BLaER1 treated with 17β-estradiol and CSF1 and Interleukin-3, amounts not matched to agents 10 nM and 100 nM (cell line): ENCODE measurements at regions not wholly inside any gene's neighbourhood (a gene's known extent, or its start where the extent isn't known, plus 50 kb on each side); places are given as distances from the start of the nearest gene placed in this dataset.

ENCODE experiments used
- H3K27ac ChIP-seq, 11 experiments: shearing (Covaris generic); formaldehyde crosslinking; 2 replicates each; pipeline ENCODE4 v1.8.1; 2022
- H3K27me3 ChIP-seq, 11 experiments: shearing (Covaris generic); formaldehyde crosslinking; 2 replicates each; pipeline ENCODE4 v1.8.1; 2022
- H3K36me3 ChIP-seq, 11 experiments: shearing (Covaris generic); formaldehyde crosslinking; 2 replicates each; pipeline ENCODE4 v1.8.1; 2022
- H3K4me1 ChIP-seq, 10 experiments: shearing (Covaris generic); formaldehyde crosslinking; 2 replicates each; pipeline ENCODE4 v1.8.1; 2022
- H3K4me2 ChIP-seq, 11 experiments: shearing (Covaris generic); formaldehyde crosslinking; 2 replicates each; pipeline ENCODE4 v1.8.1; 2022
- H3K4me3 ChIP-seq, 10 experiments: shearing (Covaris generic); formaldehyde crosslinking; 2 replicates each; pipeline ENCODE4 v1.8.1; 2022
- H3K9ac ChIP-seq, 11 experiments: shearing (Covaris generic); formaldehyde crosslinking; 2 replicates each; pipeline ENCODE4 v1.8.1; 2022
- H3K9me3 ChIP-seq, 11 experiments: shearing (Covaris generic); formaldehyde crosslinking; replicated peaks in 1 of 11; 2 replicates each; pipeline ENCODE4 v1.8.1; 2022
- H4K20me1 ChIP-seq, 11 experiments: shearing (Covaris generic); formaldehyde crosslinking; 2 replicates each; pipeline ENCODE4 v1.8.1; 2022
- Cebpa-rat ChIP-seq, 11 experiments: shearing (Covaris generic); IDR thresholded peaks; 2 replicates each; pipeline ENCODE4 v1.8.1; 2022

DNA sequence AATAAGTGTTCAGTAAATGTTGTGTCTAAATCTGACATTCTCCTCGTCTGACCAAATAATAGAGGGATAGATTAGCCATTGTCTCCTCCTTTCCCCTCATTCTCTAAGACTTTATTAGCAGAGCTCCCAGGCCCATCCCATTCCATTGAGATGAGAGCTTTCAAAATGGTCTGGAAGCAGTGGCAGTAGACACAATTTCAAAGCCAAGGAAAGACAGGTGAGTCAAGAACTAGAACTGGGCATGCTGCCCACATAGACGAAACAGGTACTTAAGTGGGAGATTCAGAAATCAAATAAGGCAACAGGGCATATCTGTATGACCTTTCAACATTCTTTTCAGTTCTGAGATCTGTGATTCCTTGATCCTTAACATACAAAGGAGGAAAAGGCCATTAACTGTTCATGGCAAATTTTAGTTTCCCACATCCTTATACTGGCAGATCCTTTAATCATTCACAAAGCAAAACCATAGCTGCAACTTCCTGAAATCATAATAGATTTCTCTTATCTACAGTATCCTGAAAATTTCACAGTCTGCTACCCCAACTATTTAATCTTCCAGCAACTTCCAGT, 96.6 kb upstream of the KCNA4 start:
- Histone ChIP-seq H3K36me3 (no peaks in the 10 kb centered on the region), H3K4me1 (no peaks in the 10 kb centered on the region), H3K9me3 (no peaks in the 10 kb centered on the region), H3K9ac (no peak overlapping the region), H3K4me2 (no peak overlapping the region), H3K27me3 (no peaks in the 10 kb centered on the region), H4K20me1 (no peaks in the 10 kb centered on the region), H3K4me3 (no peak overlapping the region), H3K27ac (no peak overlapping the region)
- TF ChIP-seq Cebpa-rat (IDR thresholded peaks at IDR 0.05) = no peak

DNA sequence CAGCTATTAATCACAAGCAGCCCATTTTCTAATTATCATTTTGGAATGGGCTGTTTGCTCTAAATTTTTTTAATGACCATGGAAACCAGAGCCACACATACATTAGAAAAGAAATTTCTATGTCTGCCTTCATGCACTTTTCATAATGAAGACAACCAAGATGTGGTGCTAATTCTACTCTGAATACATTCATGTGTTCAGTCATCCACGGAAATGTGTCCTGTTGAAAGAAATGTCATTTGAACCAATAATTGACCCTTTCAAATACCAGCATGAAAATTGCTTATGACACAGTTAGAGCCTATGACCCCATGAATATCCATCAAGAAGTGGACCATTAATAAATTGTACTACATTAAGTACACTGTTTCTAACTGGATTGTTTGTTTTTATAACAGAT, 99.7 kb upstream of the KCNA4 start:
- Histone ChIP-seq H3K4me2 (no peak overlapping the region), H3K9me3 (no peaks in the 10 kb centered on the region), H3K4me1 (no peaks in the 10 kb centered on the region), H3K36me3 (no peaks in the 10 kb centered on the region), H3K4me3 (no peak overlapping the region), H4K20me1 (no peaks in the 10 kb centered on the region), H3K27me3 (no peaks in the 10 kb centered on the region), H3K9ac (no peak overlapping the region), H3K27ac (no peak overlapping the region)
- TF ChIP-seq Cebpa-rat (IDR thresholded peaks at IDR 0.05) = no peak

DNA sequence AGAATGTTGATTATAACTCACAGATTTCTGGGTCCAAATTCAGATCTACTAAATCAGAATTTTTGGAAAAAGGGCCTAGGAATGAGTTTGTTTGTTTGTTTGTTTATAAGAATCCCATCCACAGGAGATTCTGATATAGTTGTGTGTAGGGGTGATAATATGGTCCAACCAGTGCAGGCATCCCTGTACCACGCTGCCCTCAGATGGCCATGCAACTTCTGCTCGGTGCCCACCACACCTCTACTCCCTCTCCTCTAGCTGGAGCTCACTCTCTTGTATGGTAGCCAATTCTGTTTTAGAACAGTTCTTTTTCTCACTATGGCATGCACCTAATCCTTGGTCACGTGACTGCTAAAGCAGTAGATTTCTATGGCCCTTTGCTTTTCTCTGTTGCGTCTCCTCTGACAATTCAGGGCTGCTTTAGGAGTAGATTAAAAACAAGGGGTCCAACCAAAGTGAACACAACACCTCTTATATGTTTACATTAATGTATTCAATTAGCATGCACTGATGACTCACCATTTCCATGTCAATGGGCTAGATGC, 103.3 kb upstream of the KCNA4 start:
- no peak overlapping the region for H3K9ac ChIP-seq
- no peaks in the 10 kb centered on the region for H3K4me1 ChIP-seq
- no peak for TF ChIP-seq Cebpa-rat (IDR thresholded peaks at IDR 0.05)
- H3K27ac ChIP-seq = no peak overlapping the region
- H3K27me3 ChIP-seq = no peaks in the 10 kb centered on the region
- no peak overlapping the region for H3K4me2 ChIP-seq
- H3K4me3 ChIP-seq = no peak overlapping the region
- H3K36me3 ChIP-seq = no peaks in the 10 kb centered on the region
- H4K20me1 ChIP-seq = no peaks in the 10 kb centered on the region
- H3K9me3 ChIP-seq = no peaks in the 10 kb centered on the region

DNA sequence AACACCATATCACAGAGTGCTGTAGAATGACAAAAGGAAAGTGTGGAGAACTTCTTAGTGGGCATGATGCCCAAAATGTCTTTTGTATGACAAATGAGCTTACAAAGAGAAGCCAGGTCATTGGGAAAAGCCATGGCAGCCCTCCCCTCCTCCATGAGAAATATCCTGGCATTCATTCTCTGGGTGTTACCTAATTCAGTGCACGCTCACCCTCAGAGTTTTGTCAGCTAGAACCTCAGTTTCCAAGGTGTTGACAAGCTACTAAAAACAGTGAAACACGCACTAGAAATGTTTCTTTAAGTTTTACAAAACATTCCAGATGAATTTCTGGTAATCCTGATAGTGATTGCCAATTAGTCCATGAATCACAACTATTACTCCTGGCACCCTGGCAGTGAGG, 105.4 kb upstream of the FSHB start:
- Histone ChIP-seq H3K9me3 (no peaks in the 10 kb centered on the region), H3K27ac (no peak overlapping the region), H3K4me3 (no peak overlapping the region), H3K4me2 (no peak overlapping the region), H3K4me1 (no peaks in the 10 kb centered on the region), H3K9ac (no peak overlapping the region), H3K27me3 (no peaks in the 10 kb centered on the region), H4K20me1 (no peaks in the 10 kb centered on the region), H3K36me3 (no peaks in the 10 kb centered on the region)
- no peak for TF ChIP-seq Cebpa-rat (IDR thresholded peaks at IDR 0.05)

DNA sequence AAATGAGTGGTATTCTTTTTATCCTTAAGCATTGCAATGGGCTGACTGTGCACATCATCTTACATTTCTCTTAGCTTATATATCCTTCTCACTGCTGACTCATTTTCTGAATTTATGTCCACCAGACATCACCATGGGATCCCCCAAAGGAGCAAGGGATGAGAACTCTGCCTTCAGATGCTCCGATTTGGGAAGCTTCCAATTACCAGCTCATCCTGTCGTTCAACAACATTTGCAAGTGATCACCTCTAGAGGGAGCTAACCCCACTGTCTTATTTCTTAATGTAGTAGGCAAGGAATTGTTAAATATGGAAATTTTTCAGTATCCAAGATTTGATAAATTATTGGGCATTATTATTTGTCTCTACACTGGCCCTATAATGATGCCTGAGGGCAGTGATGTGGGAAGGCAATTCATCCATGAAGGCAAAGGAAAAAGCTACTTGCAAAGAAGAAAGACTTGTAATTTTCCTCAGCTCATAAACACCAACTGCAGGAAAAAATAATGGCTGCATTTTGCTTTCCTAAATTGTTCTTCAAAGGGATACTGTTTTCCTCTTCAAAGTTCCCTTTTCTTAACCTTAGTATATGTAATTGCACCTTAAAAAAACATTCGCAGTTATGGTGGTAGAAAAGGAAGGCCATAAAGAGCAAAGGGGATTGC, 102.4 kb upstream of the FSHB start:
- H3K27me3 ChIP-seq = no peaks in the 10 kb centered on the region
- no peak overlapping the region for H3K9ac ChIP-seq
- TF ChIP-seq Cebpa-rat (IDR thresholded peaks at IDR 0.05) = no peak
- H3K4me2 ChIP-seq = no peak overlapping the region
- H3K36me3 ChIP-seq = no peaks in the 10 kb centered on the region
- no peaks in the 10 kb centered on the region for H3K4me1 ChIP-seq
- H4K20me1 ChIP-seq = no peaks in the 10 kb centered on the region
- H3K27ac ChIP-seq = no peak overlapping the region
- no peak overlapping the region for H3K4me3 ChIP-seq
- H3K9me3 ChIP-seq = no peaks in the 10 kb centered on the region

DNA sequence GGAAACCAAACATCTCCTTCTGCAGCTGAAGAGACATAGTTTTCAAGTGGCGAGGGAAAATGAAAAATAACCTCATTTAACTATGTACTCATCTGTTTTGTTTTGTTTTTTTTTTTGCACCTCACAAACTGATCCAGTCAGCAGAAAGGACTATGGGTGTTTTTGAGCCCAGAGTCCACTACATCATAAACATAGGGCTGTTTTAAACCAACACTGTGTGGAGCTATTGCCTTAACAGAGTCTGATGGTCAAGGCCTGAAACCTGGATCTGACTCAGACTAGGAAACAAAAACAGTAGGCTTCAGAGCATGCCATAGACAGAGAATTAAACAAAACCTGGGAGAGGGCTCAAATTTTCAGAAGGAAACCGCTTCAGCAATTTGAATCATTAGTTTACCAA, 99.3 kb upstream of the FSHB start:
- Histone ChIP-seq H3K9me3 (no peaks in the 10 kb centered on the region), H3K36me3 (no peaks in the 10 kb centered on the region), H3K27me3 (no peaks in the 10 kb centered on the region), H3K27ac (no peak overlapping the region), H3K4me2 (no peak overlapping the region), H4K20me1 (no peaks in the 10 kb centered on the region), H3K4me1 (no peaks in the 10 kb centered on the region), H3K4me3 (no peak overlapping the region), H3K9ac (no peak overlapping the region)
- no peak for TF ChIP-seq Cebpa-rat (IDR thresholded peaks at IDR 0.05)

GRCh38 chr11:30133281-30133680, 97.5 kb upstream of the FSHB start:
- Histone ChIP-seq H3K36me3 (no peaks in the 10 kb centered on the region), H3K9me3 (no peaks in the 10 kb centered on the region), H3K4me3 (no peak overlapping the region), H3K9ac (no peak overlapping the region), H3K27me3 (no peaks in the 10 kb centered on the region), H3K4me2 (no peak overlapping the region), H3K27ac (no peak overlapping the region), H3K4me1 (no peaks in the 10 kb centered on the region), H4K20me1 (no peaks in the 10 kb centered on the region)
- no peak for TF ChIP-seq Cebpa-rat (IDR thresholded peaks at IDR 0.05)

DNA sequence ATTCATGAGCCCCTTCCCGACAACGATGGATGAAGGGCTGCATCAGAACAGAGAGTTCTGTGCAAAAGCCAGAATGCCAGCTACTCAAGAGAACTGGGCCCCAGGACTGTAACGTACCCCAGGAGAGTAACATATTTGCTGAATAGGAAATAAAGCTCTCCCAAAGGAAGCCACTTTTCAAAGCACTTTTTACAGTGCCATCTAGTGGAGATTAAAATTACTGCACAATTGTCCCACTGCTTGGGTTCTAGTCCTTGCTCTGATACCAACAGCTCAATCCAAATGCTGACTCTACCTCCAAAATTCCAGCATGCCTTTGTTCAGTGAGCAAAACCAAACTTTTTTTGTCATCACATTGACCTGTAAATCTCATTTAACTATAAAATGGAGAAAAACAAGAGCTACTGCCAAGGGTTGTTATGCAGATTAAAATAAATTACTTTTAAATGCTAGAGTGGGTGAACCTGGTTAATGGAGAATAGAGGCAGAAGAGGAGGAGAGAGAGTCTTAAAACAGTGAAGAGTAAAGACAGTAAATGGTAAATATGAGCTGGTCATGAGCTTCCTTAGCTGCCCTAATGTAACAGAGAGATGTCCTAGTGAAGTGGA, 87.6 kb upstream of the FSHB start:
- H3K9me3 ChIP-seq = no peaks in the 10 kb centered on the region
- no peaks in the 10 kb centered on the region for H3K27me3 ChIP-seq

GRCh38 chr11:30147293-30147692, 83.5 kb upstream of the FSHB start:
- Histone ChIP-seq H3K9ac (no peak overlapping the region), H3K9me3 (no peaks in the 10 kb centered on the region), H4K20me1 (no peaks in the 10 kb centered on the region), H3K4me2 (no peak overlapping the region), H3K27ac (no peak overlapping the region), H3K4me1 (no peaks in the 10 kb centered on the region), H3K4me3 (no peak overlapping the region), H3K27me3 (no peaks in the 10 kb centered on the region), H3K36me3 (no peaks in the 10 kb centered on the region)
- TF ChIP-seq Cebpa-rat (IDR thresholded peaks at IDR 0.05) = no peak

More for the DNA sequence above, 87.6 kb upstream of the FSHB start:
- Histone ChIP-seq H3K36me3 (no peaks in the 10 kb centered on the region), H3K4me2 (no peak overlapping the region), H3K4me1 (no peaks in the 10 kb centered on the region), H3K9ac (no peak overlapping the region), H3K4me3 (no peak overlapping the region), H4K20me1 (no peaks in the 10 kb centered on the region), H3K27ac (no peak overlapping the region)
- no peak for TF ChIP-seq Cebpa-rat (IDR thresholded peaks at IDR 0.05)

DNA sequence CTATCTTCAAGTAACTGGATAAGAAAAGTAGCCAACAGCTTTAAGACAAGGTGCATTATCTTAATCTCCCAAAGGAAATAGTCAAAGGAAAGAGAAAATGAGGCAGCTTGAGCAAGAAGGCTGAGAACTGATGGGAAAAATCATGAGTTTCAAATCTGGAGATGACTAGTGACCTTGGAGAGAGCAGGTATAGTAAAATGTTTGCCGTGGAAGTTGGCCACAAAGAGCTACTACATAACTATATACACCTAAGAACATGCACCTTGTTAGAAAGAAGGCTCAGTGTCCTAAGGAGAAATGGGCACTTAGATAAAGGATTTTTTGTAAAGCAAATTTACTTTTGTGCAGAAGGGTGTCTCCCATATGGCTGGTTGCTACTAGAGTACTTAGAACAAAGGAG, 80.8 kb upstream of the FSHB start:
- Histone ChIP-seq H3K4me1 (no peaks in the 10 kb centered on the region), H3K27ac (no peak overlapping the region), H4K20me1 (no peaks in the 10 kb centered on the region), H3K9ac (no peak overlapping the region), H3K9me3 (no peaks in the 10 kb centered on the region), H3K4me3 (no peak overlapping the region), H3K27me3 (no peaks in the 10 kb centered on the region), H3K4me2 (no peak overlapping the region), H3K36me3 (no peaks in the 10 kb centered on the region)
- no peak for TF ChIP-seq Cebpa-rat (IDR thresholded peaks at IDR 0.05)
